HEK293 (cell line): ENCODE measurements at regions not wholly inside any gene's neighbourhood (a gene's known extent, or its start where the extent isn't known, plus 50 kb on each side); places are given as distances from the start of the nearest gene placed in this dataset.

ENCODE experiments used
- BCL11A ChIP-seq: fragments of 450-650 bp; formaldehyde crosslinking; IDR thresholded peaks from 2 replicates; pipeline ENCODE4 v1.5.1; 2016; ENCODE audit warnings: low read depth, missing biosample characterization, missing genetic modification characterization
- TF ChIP-seq, protein P1 (sequence below): fragments of 450-650 bp; formaldehyde crosslinking; IDR thresholded peaks from 2 replicates; pipeline ENCODE4 v1.5.1; 2016; ENCODE audit warnings: missing biosample characterization, missing genetic modification characterization

DNA sequence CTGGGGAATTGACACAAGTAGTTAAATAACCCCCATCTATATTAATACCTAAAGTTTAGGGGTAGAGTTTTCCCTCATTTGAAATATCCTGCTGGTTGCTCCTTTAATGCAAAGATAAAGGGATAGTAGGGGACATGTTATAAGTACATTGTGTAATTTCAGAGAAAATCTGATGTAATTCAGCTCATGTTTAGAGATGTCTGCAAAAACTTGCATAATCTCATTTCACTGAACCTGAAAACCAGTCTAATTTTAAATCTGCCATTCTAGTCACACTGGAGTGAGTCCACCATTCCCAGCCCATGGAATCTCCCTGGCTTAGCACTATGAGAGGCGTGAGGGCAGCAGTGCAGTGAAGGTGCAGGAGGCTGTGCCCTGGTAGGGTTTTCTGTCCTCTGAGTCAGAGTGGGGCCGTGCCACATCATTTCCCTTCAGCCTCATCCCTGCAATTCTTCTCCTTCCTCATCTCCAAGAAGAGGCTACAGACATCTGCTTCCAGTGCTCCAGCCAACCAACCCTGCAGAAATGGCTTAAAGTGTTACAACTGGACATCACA, 246.3 kb upstream of the UMPS start:
- TF ChIP-seq, protein P1, sequence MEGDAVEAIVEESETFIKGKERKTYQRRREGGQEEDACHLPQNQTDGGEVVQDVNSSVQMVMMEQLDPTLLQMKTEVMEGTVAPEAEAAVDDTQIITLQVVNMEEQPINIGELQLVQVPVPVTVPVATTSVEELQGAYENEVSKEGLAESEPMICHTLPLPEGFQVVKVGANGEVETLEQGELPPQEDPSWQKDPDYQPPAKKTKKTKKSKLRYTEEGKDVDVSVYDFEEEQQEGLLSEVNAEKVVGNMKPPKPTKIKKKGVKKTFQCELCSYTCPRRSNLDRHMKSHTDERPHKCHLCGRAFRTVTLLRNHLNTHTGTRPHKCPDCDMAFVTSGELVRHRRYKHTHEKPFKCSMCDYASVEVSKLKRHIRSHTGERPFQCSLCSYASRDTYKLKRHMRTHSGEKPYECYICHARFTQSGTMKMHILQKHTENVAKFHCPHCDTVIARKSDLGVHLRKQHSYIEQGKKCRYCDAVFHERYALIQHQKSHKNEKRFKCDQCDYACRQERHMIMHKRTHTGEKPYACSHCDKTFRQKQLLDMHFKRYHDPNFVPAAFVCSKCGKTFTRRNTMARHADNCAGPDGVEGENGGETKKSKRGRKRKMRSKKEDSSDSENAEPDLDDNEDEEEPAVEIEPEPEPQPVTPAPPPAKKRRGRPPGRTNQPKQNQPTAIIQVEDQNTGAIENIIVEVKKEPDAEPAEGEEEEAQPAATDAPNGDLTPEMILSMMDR: no peak
- TF ChIP-seq BCL11A (tag by site-specific recombination): no peak
